OCI-LY3 (cell line): ENCODE measurements at regions not wholly inside any gene's neighbourhood (a gene's known extent, or its start where the extent isn't known, plus 50 kb on each side); places are given as distances from the start of the nearest gene placed in this dataset.

Experiments used
- EZH2phosphoT487 ChIP-seq: fragments of 200-600 bp; shearing (Covaris generic); IDR thresholded peaks from 2 replicates; pipeline ENCODE4 v1.6.1; 2018; ENCODE audit warnings: antibody characterized with exemption, mixed run types, low read depth
- TF ChIP-seq, protein P1 (sequence below): fragments of 200-600, 300-600 bp; sonication (generic); IDR thresholded peaks from 2 replicates; pipeline ENCODE4 v1.5.1; 2014; ENCODE audit warnings: antibody characterized with exemption, low read length, low read depth

DNA sequence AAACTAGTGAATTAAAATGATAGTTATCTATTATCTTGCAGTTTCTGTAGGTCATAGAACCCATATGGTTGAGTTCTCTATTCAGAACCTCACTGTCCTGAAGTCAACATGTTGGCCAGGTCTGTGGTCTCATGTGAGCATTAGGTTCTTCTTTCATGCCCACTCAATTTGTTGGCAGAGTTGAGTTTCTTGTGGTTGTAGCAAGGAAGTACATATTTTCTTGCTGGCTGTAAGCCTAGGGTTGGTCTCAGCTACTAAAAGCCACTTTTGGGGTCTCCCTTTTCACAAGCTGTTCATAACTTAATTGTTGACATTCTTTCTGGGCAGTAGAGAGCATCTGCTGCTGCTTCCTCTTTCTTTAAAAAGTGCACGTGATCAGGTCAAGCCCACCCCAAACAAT, 1165.1 kb upstream of the NCAM2 start:
- TF ChIP-seq, protein P1, sequence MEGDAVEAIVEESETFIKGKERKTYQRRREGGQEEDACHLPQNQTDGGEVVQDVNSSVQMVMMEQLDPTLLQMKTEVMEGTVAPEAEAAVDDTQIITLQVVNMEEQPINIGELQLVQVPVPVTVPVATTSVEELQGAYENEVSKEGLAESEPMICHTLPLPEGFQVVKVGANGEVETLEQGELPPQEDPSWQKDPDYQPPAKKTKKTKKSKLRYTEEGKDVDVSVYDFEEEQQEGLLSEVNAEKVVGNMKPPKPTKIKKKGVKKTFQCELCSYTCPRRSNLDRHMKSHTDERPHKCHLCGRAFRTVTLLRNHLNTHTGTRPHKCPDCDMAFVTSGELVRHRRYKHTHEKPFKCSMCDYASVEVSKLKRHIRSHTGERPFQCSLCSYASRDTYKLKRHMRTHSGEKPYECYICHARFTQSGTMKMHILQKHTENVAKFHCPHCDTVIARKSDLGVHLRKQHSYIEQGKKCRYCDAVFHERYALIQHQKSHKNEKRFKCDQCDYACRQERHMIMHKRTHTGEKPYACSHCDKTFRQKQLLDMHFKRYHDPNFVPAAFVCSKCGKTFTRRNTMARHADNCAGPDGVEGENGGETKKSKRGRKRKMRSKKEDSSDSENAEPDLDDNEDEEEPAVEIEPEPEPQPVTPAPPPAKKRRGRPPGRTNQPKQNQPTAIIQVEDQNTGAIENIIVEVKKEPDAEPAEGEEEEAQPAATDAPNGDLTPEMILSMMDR, result no peak
- TF ChIP-seq EZH2phosphoT487, result no peak
